ENCODE measurements at regions not wholly inside any gene's neighbourhood (a gene's known extent, or its start where the extent isn't known, plus 50 kb on each side); places are given as distances from the start of the nearest gene placed in this dataset.

- DNase-seq = no peak
These were observed 655.3 kb downstream of the RNF144B start for GRCh38 chr6:19042420-19042819.

- DNase-seq = no peak
These were observed 663.6 kb downstream of the RNF144B start for GRCh38 chr6:19050765-19051164.

GRCh38 chr6:19052219-19052618 lies 665.1 kb downstream of the RNF144B start:
- no peak for DNase-seq

- DNase-seq = no peak
These were observed 672.0 kb downstream of the RNF144B start for GRCh38 chr6:19059102-19059501.

GRCh38 chr6:19067165-19067564 lies 680.0 kb downstream of the RNF144B start:
- no peak for DNase-seq

GRCh38 chr6:19070520-19070919 lies 683.4 kb downstream of the RNF144B start:
- DNase-seq = no peak

- DNase-seq = no peak
These were observed 696.7 kb downstream of the RNF144B start for GRCh38 chr6:19083801-19084200.

- no peak for DNase-seq
These were observed 699.3 kb downstream of the RNF144B start for GRCh38 chr6:19086480-19086879.

- DNase-seq = no peak
These were observed 700.1 kb downstream of the RNF144B start for GRCh38 chr6:19087296-19087695.

GRCh38 chr6:19087897-19088296 lies 700.7 kb downstream of the RNF144B start:
- no peak for DNase-seq

- no peak for DNase-seq
These were observed 713.6 kb downstream of the RNF144B start for GRCh38 chr6:19100752-19101151.

- no peak for DNase-seq
These were observed 715.8 kb downstream of the RNF144B start for GRCh38 chr6:19102936-19103335.

- no peak for DNase-seq
These were observed 720.3 kb downstream of the RNF144B start for GRCh38 chr6:19107468-19107867.

- no peak for DNase-seq
These were observed 715.6 kb upstream of the ID4 start for GRCh38 chr6:19121521-19121920.

- DNase-seq = no peak
These were observed 710.1 kb upstream of the ID4 start for GRCh38 chr6:19127081-19127480.

- no peak for DNase-seq
These were observed 708.5 kb upstream of the ID4 start for GRCh38 chr6:19128701-19129100.

GRCh38 chr6:19135706-19136105 lies 701.5 kb upstream of the ID4 start:
- DNase-seq = no peak

- no peak for DNase-seq
These were observed 699.7 kb upstream of the ID4 start for GRCh38 chr6:19137505-19137904.

- no peak for DNase-seq
These were observed 694.9 kb upstream of the ID4 start for GRCh38 chr6:19142275-19142674.

GRCh38 chr6:19150307-19150706 lies 686.9 kb upstream of the ID4 start:
- no peak for DNase-seq

- DNase-seq = no peak
These were observed 683.7 kb upstream of the ID4 start for GRCh38 chr6:19153270-19153980.

GRCh38 chr6:19153981-19154295 lies 683.2 kb upstream of the ID4 start:
- no peak for DNase-seq

GRCh38 chr6:19156443-19156842 lies 680.7 kb upstream of the ID4 start:
- DNase-seq = no peak

GRCh38 chr6:19157486-19157885 lies 679.7 kb upstream of the ID4 start:
- DNase-seq = no peak

- DNase-seq = no peak
These were observed 678.6 kb upstream of the ID4 start for GRCh38 chr6:19158586-19158985.

- no peak for DNase-seq
These were observed 678.1 kb upstream of the ID4 start for GRCh38 chr6:19159089-19159488.
